ENCODE measurements at regions not wholly inside any gene's neighbourhood (a gene's known extent, or its start where the extent isn't known, plus 50 kb on each side); places are given as distances from the start of the nearest gene placed in this dataset.

- Mint-ChIP-seq H3K27me3 (ENCODE audit: insufficient read depth, low read depth, poor library complexity) (peaks cover 2% of the 10 kb centered on the region), H3K4me3 (no peak overlapping the region), H3K36me3 (ENCODE audit: low read depth) (no peaks in the 10 kb centered on the region), H3K4me1 (peaks cover 42% of the 10 kb centered on the region), H3K9me3 (no peaks in the 10 kb centered on the region), H3K27ac (no peak overlapping the region)
- TF ChIP-seq STAT1 (IDR thresholded peaks at IDR 0.05; ENCODE audit: unreplicated experiment) = no peak
- TF ChIP-seq NANOG (IDR thresholded peaks at IDR 0.05; ENCODE audit: borderline replicate concordance) = no peak
- no peak for TF ChIP-seq ZNF114 (CRISPR knock-in tag; IDR thresholded peaks at IDR 0.05)
- no peak for TF ChIP-seq REST (IDR thresholded peaks at IDR 0.05; ENCODE audit: unreplicated experiment)
- TF ChIP-seq ZNF331 (CRISPR knock-in tag; IDR thresholded peaks at IDR 0.05; ENCODE audit: low read depth) = no peak
- no peak for TF ChIP-seq EZH2 (IDR thresholded peaks at IDR 0.05; ENCODE audit: low read depth, unreplicated experiment)
- no peak for TF ChIP-seq ZNF462 (CRISPR knock-in tag; IDR thresholded peaks at IDR 0.05)
- no peak for TF ChIP-seq CREB1 (CRISPR knock-in tag; IDR thresholded peaks at IDR 0.05; ENCODE audit: low read depth)
- TF ChIP-seq POLR2AphosphoS5 (IDR thresholded peaks at IDR 0.05; ENCODE audit: low read depth) = no peak
- TF ChIP-seq JUNB (IDR thresholded peaks at IDR 0.05; ENCODE audit: unreplicated experiment) = no peak
- Histone ChIP-seq H3K79me2 (replicated peaks; ENCODE audit: insufficient read depth) (no peaks in the 10 kb centered on the region), H3F3A (replicated peaks; ENCODE audit: low read depth) (no peaks in the 10 kb centered on the region), H3K4me1 (ENCODE audit: insufficient read depth) (peaks cover 47% of the 10 kb centered on the region), H3K9me2 (ENCODE audit: insufficient read depth) (no peaks in the 10 kb centered on the region), H3K4me2 (no peak overlapping the region), H3K27ac (ENCODE audit: low read depth) (no peak overlapping the region), H2AFZ (peak overlapping the region; percentile 66), H3K36me3 (ENCODE audit: insufficient read depth) (no peaks in the 10 kb centered on the region), H3K27me3 (ENCODE audit: insufficient read depth) (no peaks in the 10 kb centered on the region), H3K4me3 (no peak overlapping the region), H4K20me1 (replicated peaks; ENCODE audit: insufficient read depth) (no peaks in the 10 kb centered on the region)
- DNase-seq (ENCODE audit: low spot score) = no peak
- ATAC-seq = no peak
Observed at GRCh38 chr14:96736439-96736838, 60.7 kb upstream of the VRK1 start.

All from GM23338 (cell line).